Activated T-helper 1 cell treated with Interleukin-2 at 50 U/mL for 16 hours (primary cell): ENCODE measurements at regions not wholly inside any gene's neighbourhood (a gene's known extent, or its start where the extent isn't known, plus 50 kb on each side); places are given as distances from the start of the nearest gene placed in this dataset.

Source experiments
- DNase-seq: peaks from one replicate; pipeline ENCODE4 v3.0.0-alpha.2; 2020; ENCODE audit warnings: low read depth

DNA sequence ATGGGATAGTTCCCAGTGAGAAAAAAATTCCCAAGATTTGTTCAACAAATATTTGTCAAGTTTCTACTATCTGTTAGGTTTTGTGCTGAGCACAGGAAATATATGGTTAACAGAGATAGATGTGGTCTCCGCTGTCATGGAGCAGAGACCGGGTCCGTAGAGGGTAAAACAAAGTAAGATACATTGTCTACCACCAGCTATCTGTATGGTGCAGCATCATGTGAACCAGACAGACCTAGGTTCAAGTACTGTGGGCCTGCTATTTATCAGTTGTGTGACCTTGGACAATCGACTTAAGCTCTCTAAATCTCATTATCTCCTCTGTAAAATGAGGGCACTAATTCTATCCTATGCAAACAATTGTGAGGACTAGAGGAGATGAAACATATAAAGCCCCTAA lies 109.8 kb downstream of the DUSP10 start:
- no peak for DNase-seq

DNA sequence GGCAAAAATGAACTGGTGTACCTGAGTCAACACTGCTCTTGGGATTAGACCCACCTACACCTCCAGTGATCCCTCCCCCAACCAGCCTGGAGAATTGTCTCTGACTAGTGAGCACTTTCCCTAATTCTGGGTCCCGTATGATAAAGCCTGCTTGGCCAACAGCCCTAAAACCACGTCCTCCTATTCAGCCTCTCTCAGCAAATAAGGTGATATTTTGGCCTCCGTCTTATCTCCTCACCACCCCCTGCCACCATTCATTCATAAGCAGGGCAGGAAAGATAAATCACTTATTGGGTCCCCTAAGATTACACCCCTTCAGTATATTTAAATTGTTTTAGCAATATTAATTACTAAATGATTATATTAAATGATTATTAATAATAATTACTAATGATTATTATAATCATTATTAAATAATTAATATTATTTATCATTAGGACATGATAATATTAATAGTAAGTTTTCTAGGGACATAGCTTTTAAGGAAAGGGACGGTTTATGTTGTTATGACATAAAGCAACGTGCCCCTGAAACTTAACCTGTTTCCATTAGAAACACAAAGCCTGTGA lies 108.0 kb downstream of the DUSP10 start:
- no peak for DNase-seq

DNA sequence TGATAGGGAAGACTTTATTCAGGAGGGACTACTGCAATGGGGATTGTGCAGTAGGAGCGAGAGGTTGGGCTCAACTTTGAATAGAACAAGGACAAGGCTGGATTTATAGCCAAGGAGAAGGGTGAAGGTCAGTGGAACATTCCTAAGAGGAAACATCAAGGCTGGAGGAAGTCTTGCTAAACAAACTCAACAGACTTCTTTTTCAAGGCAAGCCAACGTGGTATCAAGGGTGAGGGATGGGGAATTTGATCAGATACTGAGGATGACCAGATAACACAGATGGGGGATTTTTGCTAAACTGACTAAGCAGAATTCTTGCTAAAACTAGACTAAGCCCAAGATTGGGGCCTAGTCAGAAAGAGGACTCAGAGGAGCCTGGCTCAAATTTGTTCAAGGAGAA lies 107.3 kb downstream of the DUSP10 start:
- DNase-seq = no peak

DNA sequence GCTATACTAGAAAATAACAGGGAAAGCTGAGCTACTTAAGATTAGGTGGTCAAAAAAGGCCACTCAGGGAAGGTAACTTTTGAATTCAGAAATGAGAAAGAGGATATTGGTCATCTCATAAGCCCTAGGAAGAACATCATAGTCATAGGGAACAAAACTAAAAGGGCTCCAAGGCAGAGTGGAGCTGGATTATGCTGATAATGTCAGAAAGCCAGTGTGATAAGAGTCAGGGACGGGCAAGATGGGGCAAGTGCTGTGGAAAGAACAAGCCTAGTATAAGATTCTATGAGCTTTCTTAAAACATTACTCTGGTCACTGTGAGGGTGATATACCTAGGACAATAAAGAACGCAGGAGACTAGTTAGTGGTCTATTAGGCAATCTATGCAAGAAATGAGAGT lies 106.6 kb downstream of the DUSP10 start:
- no peak for DNase-seq

DNA sequence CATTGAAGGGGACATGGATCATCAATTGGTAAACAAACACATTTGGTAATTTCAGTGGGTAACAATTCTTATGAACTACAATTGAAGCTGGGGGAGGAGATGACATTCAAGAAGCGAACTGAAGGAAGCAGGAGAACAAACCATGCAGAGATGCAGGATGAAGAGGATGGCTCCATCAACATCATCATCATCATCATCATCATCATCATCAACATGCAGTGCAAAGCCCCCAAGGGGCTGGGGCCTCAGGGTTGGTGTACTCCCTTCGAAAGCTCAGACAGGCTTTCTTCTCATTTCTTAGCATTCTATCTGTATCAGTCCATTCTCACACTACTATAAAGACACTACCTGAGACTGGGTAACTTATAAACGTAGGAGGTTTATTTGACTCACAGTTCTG lies 105.8 kb downstream of the DUSP10 start:
- no peak for DNase-seq

DNA sequence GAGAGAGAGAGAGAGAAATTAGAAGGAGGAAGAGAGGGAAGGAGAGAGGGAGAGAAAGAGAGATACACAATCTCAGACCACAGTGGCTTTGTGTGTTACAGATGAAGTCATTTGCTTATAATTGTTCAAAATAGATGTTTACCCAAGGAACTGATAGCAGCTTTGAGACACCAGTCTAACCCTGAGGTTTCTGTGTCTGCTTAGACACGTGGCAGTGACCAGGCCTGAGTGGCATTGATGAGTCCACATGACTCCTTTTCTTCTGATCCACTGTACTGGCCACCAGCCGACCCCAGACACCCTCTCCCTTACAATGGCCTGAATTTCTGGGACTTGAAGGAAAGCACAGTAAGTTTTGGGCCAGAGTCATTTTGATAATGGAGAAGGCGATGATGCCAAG lies 104.9 kb downstream of the DUSP10 start:
- no peak for DNase-seq

DNA sequence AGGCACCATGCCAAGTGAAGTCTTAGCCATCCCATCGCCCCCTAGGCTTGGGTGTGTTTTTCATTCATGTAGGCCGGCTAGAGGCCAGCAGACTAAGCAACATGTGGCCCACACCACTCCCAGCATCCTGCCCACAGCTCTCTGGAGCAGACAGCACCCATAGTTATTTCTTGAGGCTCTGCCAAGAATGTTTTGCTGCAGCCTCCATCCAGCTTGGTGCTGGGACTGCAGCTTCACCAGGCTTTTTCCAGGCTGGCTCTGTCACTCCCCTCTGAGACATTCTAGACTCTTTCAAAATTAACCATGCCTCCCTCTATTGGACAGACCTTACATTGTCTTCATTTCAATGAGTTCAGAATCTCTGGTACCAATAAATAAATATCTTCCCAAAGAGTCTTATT lies 104.2 kb downstream of the DUSP10 start:
- no peak for DNase-seq

DNA sequence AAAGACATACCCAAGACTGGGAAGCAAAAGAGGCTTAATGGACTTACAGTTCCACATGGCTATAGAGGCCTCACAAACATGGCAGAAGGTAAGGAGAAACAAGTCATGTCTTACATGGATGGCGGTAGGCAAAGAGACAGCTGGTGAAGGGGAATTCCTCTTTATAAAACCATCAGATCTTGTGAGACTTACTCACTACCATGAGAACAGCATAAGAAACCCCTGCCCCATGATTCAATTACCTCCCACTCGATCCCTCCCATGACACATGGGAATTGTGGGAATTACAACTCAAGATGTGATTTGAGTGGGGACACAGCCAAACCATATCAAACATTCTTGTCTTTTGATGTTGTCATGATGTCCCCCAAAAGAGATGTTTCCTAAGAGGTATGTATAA lies 103.3 kb downstream of the DUSP10 start:
- DNase-seq = no peak

DNA sequence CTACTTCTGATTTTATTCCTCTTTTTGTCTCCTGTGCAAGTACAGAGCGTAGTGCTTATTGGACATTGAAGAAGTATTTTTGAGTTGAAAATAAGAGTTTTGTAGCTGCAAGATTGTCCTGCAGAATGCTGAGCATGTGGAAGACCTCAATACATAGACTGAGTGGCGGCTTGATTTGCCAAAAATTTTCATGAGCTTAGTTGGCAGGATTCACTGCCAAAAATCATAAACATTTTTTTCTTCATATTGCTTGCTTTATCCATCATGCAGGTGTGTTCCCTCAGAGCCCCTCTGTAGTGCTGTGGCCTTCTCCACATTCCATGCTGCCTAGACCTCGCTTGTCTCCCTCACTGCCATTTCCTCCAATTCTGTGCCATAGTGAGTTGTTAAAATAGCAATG lies 100.1 kb downstream of the DUSP10 start:
- DNase-seq = no peak

DNA sequence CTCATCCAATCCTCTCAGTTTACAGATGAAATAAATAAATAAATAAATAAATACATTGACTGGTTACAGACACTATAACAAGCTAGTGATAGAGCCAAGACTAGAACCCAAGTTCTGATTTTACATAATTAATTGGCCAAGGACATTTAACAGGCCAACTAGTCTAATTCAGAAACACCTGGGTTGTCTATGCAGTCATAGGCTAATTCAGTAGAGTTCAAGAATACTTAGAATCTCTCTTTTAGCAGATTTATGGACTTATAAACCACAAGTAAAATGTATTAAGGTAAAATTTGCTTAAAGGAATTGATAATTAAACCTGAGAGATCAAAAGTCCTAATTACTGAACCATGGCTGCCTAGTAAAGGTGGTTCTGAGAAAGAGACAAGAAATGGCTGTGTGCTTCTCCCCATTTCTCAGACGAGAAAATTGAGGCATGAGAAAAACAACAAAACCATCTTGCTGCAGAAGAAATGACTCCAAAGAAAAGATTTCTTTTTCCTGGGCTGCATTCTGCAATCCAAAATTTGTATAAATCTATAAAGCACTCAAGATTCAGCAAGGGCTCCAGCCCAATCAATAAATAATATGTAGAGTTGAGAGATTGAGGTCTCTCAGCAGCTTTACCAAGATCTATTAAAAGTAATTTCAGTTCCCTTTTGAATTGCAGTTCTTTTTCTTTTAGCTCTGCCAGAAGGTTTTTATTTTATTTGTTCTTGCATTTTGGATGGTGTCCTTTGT lies 98.3 kb downstream of the DUSP10 start:
- DNase-seq = no peak

DNA sequence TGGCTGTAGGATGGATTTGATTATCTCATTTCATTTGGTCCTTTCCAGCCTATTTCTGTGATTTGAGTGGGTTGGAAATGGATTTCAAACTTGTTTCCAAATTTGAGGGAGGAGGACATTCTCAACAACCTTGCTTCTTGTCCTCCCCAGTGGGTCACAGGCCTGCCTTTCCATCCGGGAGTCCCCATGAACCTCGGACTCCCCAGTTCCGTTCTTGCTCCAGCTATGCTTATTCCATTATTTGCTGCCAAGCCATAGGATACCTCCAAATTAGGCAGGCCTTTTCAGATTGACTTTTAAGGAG lies 97.8 kb downstream of the DUSP10 start:
- DNase-seq = no peak

DNA sequence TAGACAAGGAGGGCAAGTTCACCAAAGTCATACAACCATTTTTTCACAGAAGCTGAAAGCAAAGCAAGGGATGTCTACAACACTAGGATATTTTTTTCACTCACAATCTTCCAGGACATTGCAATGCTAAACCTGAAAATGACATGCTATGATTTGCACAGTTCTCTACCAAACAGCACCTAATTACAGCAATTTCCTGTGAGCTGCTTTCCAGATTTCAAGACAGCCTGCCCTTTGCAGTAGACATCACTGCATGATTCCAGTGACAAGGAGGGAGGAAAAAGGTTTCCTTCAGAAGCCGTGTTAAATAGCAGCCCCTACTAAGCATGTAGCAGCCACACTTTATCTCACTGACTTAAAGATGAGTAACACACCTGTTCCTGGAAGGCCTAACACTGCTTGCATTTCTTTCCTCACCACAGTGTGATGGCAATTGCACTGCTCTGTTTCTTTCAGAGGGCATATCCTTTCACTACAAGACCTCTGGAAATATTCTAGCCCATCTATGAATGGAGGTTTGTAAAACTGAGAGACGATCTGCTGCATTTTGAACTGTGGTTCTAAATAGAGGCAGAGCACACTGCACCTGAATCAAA lies 97.1 kb downstream of the DUSP10 start:
- DNase-seq = no peak

DNA sequence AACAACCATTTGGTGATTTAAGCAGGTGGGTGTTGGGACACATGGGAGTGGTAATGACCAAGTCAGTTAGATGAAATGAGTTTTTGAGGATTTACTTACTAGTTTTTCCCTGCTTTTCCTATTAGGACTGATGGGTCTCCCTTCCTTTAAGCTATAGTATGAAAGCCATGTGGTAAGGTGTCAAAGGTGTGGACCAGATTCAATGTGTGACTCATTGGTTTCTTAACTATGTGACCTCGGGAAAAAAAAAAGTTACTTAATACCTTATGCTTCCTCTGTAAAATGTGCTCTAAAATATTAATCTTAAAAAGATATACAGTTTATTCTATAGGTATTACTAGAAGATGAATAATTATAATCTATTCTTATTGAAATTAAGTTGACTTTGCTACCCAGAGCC lies 93.7 kb downstream of the DUSP10 start:
- no peak for DNase-seq
